ENCODE measurements at regions not wholly inside any gene's neighbourhood (a gene's known extent, or its start where the extent isn't known, plus 50 kb on each side); places are given as distances from the start of the nearest gene placed in this dataset.

DNA sequence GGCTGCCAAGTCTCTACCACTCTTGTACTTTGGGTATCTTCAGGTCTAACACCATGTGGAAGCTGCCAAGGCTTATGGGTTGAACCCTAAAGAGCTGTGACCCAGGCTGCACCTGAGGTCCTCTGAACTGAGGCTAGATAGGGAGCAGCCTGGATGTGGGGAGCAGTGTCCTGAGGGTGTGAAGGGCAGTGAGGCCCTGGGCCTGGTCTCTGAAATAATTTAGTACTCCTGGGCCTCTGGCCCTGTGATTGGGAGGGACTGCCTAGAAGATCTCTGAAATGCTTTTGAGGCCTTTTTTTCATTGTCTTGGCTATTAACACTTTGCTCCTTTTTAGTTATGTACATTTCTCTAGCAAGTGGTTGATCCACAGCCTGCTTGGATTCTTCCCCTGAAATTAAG lies 847.2 kb upstream of the B3GALT2 start:
- Histone ChIP-seq H3K27ac (ENCODE audit: low read length) (no peak overlapping the region), H3K4me3 (ENCODE audit: low read length) (no peak overlapping the region), H3K27me3 (ENCODE audit: control insufficient read depth, insufficient read depth, low read length) (no peaks in the 10 kb centered on the region), H3K36me3 (ENCODE audit: control insufficient read depth, insufficient read depth, low read length) (no peaks in the 10 kb centered on the region), H3K9me3 (ENCODE audit: control insufficient read depth, insufficient read depth, low read length) (peaks cover 10% of the 10 kb centered on the region), H3K4me1 (ENCODE audit: control insufficient read depth, insufficient read depth, low read length) (no peaks in the 10 kb centered on the region)
- Mint-ChIP-seq H3K36me3 (peaks cover 6% of the 10 kb centered on the region), H3K4me3 (no peak overlapping the region), H3K4me1 (no peaks in the 10 kb centered on the region), H3K9me3 (peaks cover 9 to 20% of the 10 kb centered on the region in 2 donors), H3K27me3 (ENCODE audit: low read depth in 2 of 2) (no peaks in the 10 kb centered on the region), H3K27ac (no peak overlapping the region)
- TF ChIP-seq, protein P1, sequence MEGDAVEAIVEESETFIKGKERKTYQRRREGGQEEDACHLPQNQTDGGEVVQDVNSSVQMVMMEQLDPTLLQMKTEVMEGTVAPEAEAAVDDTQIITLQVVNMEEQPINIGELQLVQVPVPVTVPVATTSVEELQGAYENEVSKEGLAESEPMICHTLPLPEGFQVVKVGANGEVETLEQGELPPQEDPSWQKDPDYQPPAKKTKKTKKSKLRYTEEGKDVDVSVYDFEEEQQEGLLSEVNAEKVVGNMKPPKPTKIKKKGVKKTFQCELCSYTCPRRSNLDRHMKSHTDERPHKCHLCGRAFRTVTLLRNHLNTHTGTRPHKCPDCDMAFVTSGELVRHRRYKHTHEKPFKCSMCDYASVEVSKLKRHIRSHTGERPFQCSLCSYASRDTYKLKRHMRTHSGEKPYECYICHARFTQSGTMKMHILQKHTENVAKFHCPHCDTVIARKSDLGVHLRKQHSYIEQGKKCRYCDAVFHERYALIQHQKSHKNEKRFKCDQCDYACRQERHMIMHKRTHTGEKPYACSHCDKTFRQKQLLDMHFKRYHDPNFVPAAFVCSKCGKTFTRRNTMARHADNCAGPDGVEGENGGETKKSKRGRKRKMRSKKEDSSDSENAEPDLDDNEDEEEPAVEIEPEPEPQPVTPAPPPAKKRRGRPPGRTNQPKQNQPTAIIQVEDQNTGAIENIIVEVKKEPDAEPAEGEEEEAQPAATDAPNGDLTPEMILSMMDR (IDR thresholded peaks at IDR 0.05): no peak
- no peak for DNase-seq
- intact Hi-C loops (cut with micrococcal nuclease): no loop called here
- ATAC-seq: peak in 1 of 3 donors; percentile 27

DNA sequence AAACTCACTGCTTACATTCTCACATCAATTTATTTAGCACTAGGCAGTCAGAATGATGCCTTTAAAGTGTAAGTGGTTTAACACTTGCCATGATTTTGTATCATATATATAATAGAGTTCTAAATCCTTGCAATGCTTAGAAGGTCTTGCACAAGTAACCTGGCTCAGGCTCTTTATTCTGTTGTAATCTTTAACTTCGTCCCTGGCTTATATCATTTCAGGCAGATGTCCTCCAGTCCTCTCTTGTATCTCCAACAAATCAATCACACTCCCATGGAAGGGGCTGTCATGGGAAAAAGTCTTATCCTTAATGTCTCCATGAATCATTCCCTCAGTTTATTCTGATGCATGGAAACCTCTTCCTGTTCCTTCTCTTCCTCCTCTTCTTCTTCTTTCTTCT lies 841.6 kb upstream of the B3GALT2 start:
- no peaks in the 10 kb centered on the region for H3K27me3 Mint-ChIP-seq (ENCODE audit: low read depth in 2 of 2)
- intact Hi-C loops (cut with micrococcal nuclease): no loop called here
- 83% methylated on average over 1 of the region's 1 CpG for WGBS (ENCODE audit: insufficient coverage)

DNA sequence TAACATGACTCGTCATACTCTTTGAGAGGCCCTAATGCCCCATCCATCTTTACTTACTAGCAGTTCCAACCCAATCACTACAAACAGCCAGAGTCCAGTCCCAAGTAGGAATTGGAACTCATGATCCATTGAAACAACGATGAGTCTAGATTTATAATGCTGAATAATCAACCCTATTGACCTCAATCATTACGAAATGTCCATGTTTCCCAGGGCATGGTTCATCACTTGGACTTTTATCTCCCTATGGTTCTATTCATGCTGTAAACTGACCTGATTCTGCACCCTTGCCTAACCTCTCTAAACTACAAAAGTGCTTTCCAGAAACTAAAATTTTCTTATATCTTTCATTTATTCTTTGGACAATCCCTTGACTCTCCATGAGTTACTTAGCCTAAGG lies 840.0 kb upstream of the B3GALT2 start:
- no peak for DNase-seq
- H3K4me3 ChIP-seq (ENCODE audit: low read length): no peak overlapping the region
- H3K4me1 ChIP-seq (ENCODE audit: control insufficient read depth, insufficient read depth, low read length): no peaks in the 10 kb centered on the region
- no peak overlapping the region for H3K4me3 Mint-ChIP-seq
- no peaks in the 10 kb centered on the region for H3K27me3 Mint-ChIP-seq (ENCODE audit: low read depth in 2 of 2)
- WGBS (ENCODE audit: insufficient coverage): 94% methylated on average over 3 of the region's 3 CpGs
- no peaks in the 10 kb centered on the region for H3K9me3 ChIP-seq (ENCODE audit: control insufficient read depth, insufficient read depth, low read length)
- no peak overlapping the region for H3K27ac Mint-ChIP-seq
- TF ChIP-seq, protein P1 (IDR thresholded peaks at IDR 0.05): no peak
- no peaks in the 10 kb centered on the region for H3K27me3 ChIP-seq (ENCODE audit: control insufficient read depth, insufficient read depth, low read length)
- no peak for ATAC-seq
- no peaks in the 10 kb centered on the region for H3K4me1 Mint-ChIP-seq
- no peaks in the 10 kb centered on the region for H3K36me3 Mint-ChIP-seq
- H3K27ac ChIP-seq (ENCODE audit: low read length): no peak overlapping the region
- intact Hi-C loops (cut with micrococcal nuclease): no loop called here
- H3K36me3 ChIP-seq (ENCODE audit: control insufficient read depth, insufficient read depth, low read length): no peaks in the 10 kb centered on the region
- peaks cover 9 to 10% of the 10 kb centered on the region in 2 donors for H3K9me3 Mint-ChIP-seq

More for the DNA sequence above, 841.6 kb upstream of the B3GALT2 start:
- peaks cover 3% of the 10 kb centered on the region for H3K9me3 ChIP-seq (ENCODE audit: control insufficient read depth, insufficient read depth, low read length)
- no peak overlapping the region for H3K27ac Mint-ChIP-seq
- TF ChIP-seq, protein P1 (IDR thresholded peaks at IDR 0.05): no peak
- no peaks in the 10 kb centered on the region for H3K27me3 ChIP-seq (ENCODE audit: control insufficient read depth, insufficient read depth, low read length)
- no peaks in the 10 kb centered on the region for H3K4me1 ChIP-seq (ENCODE audit: control insufficient read depth, insufficient read depth, low read length)
- H3K9me3 Mint-ChIP-seq: peaks cover 10 to 17% of the 10 kb centered on the region in 2 donors
- no peak overlapping the region for H3K4me3 ChIP-seq (ENCODE audit: low read length)
- ATAC-seq: no peak
- no peaks in the 10 kb centered on the region for H3K36me3 ChIP-seq (ENCODE audit: control insufficient read depth, insufficient read depth, low read length)
- H3K4me1 Mint-ChIP-seq: no peaks in the 10 kb centered on the region
- no peaks in the 10 kb centered on the region for H3K36me3 Mint-ChIP-seq
- DNase-seq: no peak
- no peak overlapping the region for H3K4me3 Mint-ChIP-seq
- H3K27ac ChIP-seq (ENCODE audit: low read length): no peak overlapping the region

DNA sequence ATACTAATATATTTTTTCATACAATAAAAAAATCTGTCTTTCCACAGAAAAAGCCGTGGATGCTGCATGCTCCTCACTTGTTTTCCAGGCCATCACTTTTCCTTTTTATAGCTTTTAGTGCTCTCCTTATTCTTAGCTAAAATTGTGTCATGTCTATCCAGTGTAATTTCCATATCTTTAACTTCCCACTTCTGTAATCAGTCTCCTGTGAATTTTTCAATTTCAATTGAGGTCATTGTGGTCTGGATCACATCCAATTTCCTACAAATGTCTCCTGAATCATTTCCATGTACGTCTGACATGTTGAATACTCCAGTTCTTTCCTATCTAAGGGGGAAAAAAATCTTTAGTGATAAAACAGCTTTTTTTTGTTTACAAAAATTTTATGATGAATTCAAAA lies 838.2 kb upstream of the B3GALT2 start:
- H3K9me3 Mint-ChIP-seq: peaks cover 7 to 10% of the 10 kb centered on the region in 2 donors
- Histone ChIP-seq H3K9me3 (ENCODE audit: control insufficient read depth, insufficient read depth, low read length) (no peaks in the 10 kb centered on the region), H3K27ac (ENCODE audit: low read length) (no peak overlapping the region), H3K4me1 (ENCODE audit: control insufficient read depth, insufficient read depth, low read length) (no peaks in the 10 kb centered on the region), H3K27me3 (ENCODE audit: control insufficient read depth, insufficient read depth, low read length) (no peaks in the 10 kb centered on the region), H3K4me3 (ENCODE audit: low read length) (no peak overlapping the region), H3K36me3 (ENCODE audit: control insufficient read depth, insufficient read depth, low read length) (no peaks in the 10 kb centered on the region)
- TF ChIP-seq, protein P1 (IDR thresholded peaks at IDR 0.05): no peak
- no peaks in the 10 kb centered on the region for H3K36me3 Mint-ChIP-seq
- intact Hi-C loops (cut with micrococcal nuclease): no loop called here
- no peaks in the 10 kb centered on the region for H3K4me1 Mint-ChIP-seq
- DNase-seq (no peak), ATAC-seq (no peak)
- WGBS (ENCODE audit: insufficient coverage): 72% methylated on average over 1 of the region's 2 CpGs
- H3K27ac Mint-ChIP-seq: no peak overlapping the region
- no peaks in the 10 kb centered on the region for H3K27me3 Mint-ChIP-seq (ENCODE audit: low read depth in 2 of 2)
- H3K4me3 Mint-ChIP-seq: no peak overlapping the region

Measured in natural killer cell (primary cell).